Fibroblast of lung (primary cell): ENCODE measurements at regions not wholly inside any gene's neighbourhood (a gene's known extent, or its start where the extent isn't known, plus 50 kb on each side); places are given as distances from the start of the nearest gene placed in this dataset.

ENCODE experiments used
- DNase-seq, 2 donors: peaks; one replicate each; pipeline versions ENCODE4 v3.0.0 to v3.0.0-alpha.2; 2010; ENCODE audit warnings: low read depth in 2 of 2
- H2AFZ ChIP-seq: 2 replicates; pipeline ENCODE4 v1.5.1; 2012; ENCODE audit warnings: low read length, control low read depth, inconsistent platforms
- H3K27ac ChIP-seq: 2 replicates; pipeline ENCODE4 v1.5.1; 2011; ENCODE audit warnings: low read length, control low read depth; ENCODE audit not compliant: insufficient read depth
- H3K27me3 ChIP-seq: 2 replicates; pipeline ENCODE4 v1.5.1; 2011; ENCODE audit warnings: mild to moderate bottlenecking, low read length; ENCODE audit not compliant: control insufficient read depth, insufficient read depth
- H3K36me3 ChIP-seq: 2 replicates; pipeline ENCODE4 v1.5.1; 2011; ENCODE audit warnings: low read length; ENCODE audit not compliant: control insufficient read depth, insufficient read depth
- H3K4me1 ChIP-seq: 2 replicates; pipeline ENCODE4 v1.5.1; 2011; ENCODE audit warnings: low read length; ENCODE audit not compliant: control insufficient read depth, insufficient read depth; ENCODE audit errors: extremely low read depth
- H3K4me2 ChIP-seq: 2 replicates; pipeline ENCODE4 v1.5.1; 2011; ENCODE audit warnings: low read length, control low read depth; ENCODE audit not compliant: insufficient read depth; ENCODE audit errors: extremely low read depth
- H3K4me3 ChIP-seq, 4 experiments: fragments of 200-600 bp in 1 of 4; sonication (generic) in 1 of 4; replicated peaks in 1 of 4; 2 replicates each; pipeline ENCODE4 v1.5.1; 2011 to 2016; ENCODE audit warnings: low read length in 4 of 4, low read depth in 3 of 4, mild to moderate bottlenecking in 3 of 4, control low read depth in 2 of 4, inconsistent platforms in 1 of 4, mixed read lengths in 1 of 4; ENCODE audit not compliant: insufficient read depth in 1 of 4; ENCODE audit errors: control extremely low read depth in 1 of 4
- H3K79me2 ChIP-seq: 2 replicates; pipeline ENCODE4 v1.5.1; 2012; ENCODE audit warnings: mild to moderate bottlenecking, low read length, inconsistent platforms; ENCODE audit not compliant: control insufficient read depth, insufficient read depth
- H3K9ac ChIP-seq: 2 replicates; pipeline ENCODE4 v1.5.1; 2011; ENCODE audit warnings: mild to moderate bottlenecking, low read length, control low read depth; ENCODE audit not compliant: insufficient read depth
- H3K9me3 ChIP-seq: 2 replicates; pipeline ENCODE4 v1.5.1; 2012; ENCODE audit warnings: low read depth, low read length; ENCODE audit not compliant: control insufficient read depth, insufficient read depth
- H4K20me1 ChIP-seq: 2 replicates; pipeline ENCODE4 v1.5.1; 2011; ENCODE audit warnings: low read length; ENCODE audit not compliant: control insufficient read depth, insufficient read depth; ENCODE audit errors: extremely low read depth
- CTCF ChIP-seq, 2 donors: IDR thresholded peaks in 1 of 2; conservative IDR thresholded peaks in 1 of 2; 1 replicate in 1 of 2; 2 replicates in 1 of 2; pipeline ENCODE4 v1.5.1; 2011 to 2012; ENCODE audit warnings: low read length in 2 of 2, control low read depth in 1 of 2, inconsistent platforms in 1 of 2, low read depth in 1 of 2, mild to moderate bottlenecking in 1 of 2
- EZH2 ChIP-seq: IDR thresholded peaks from 2 replicates; pipeline ENCODE4 v1.5.1; 2012; ENCODE audit warnings: low read length, control low read depth, mild to moderate bottlenecking; ENCODE audit errors: missing control alignments

- Histone ChIP-seq H3K4me3 (no peak overlapping the region), H3K9me3 (no peaks in the 10 kb centered on the region), H3K4me2 (no peak overlapping the region), H3K79me2 (no peaks in the 10 kb centered on the region), H3K27me3 (no peaks in the 10 kb centered on the region), H3K4me1 (no peaks in the 10 kb centered on the region), H3K9ac (no peak overlapping the region), H3K27ac (no peak overlapping the region), H2AFZ (no peak overlapping the region), H4K20me1 (no peaks in the 10 kb centered on the region), H3K36me3 (no peaks in the 10 kb centered on the region)
- DNase-seq: peak; percentile 22 to 59
- TF ChIP-seq EZH2 (no peak), CTCF (conservative IDR thresholded peaks at IDR 0.05 in 1 of 2, IDR thresholded peaks at IDR 0.05 in 1 of 2; ENCODE audit: low read depth in 1 of 2, low read length in 2 of 2) (no peak)
Measured at GRCh38 chr2:51695531-51695930, 663.6 kb upstream of the NRXN1 start.

GRCh38 chr2:51693640-51694039, 661.7 kb upstream of the NRXN1 start:
- no peak for TF ChIP-seq CTCF (conservative IDR thresholded peaks at IDR 0.05 in 1 of 2, IDR thresholded peaks at IDR 0.05 in 1 of 2; ENCODE audit: low read depth in 1 of 2, low read length in 2 of 2)
- no peak for TF ChIP-seq EZH2
- no peak for DNase-seq
- H3K4me2 ChIP-seq: no peak overlapping the region
- H3K9me3 ChIP-seq: no peaks in the 10 kb centered on the region
- no peaks in the 10 kb centered on the region for H3K27me3 ChIP-seq
- no peaks in the 10 kb centered on the region for H3K4me1 ChIP-seq
- H3K9ac ChIP-seq: no peak overlapping the region
- no peak overlapping the region for H3K27ac ChIP-seq
- H3K36me3 ChIP-seq: no peaks in the 10 kb centered on the region
- no peaks in the 10 kb centered on the region for H3K79me2 ChIP-seq
- no peaks in the 10 kb centered on the region for H4K20me1 ChIP-seq
- H3K4me3 ChIP-seq: no peak overlapping the region
- no peak overlapping the region for H2AFZ ChIP-seq

GRCh38 chr2:51681854-51682253, 649.9 kb upstream of the NRXN1 start:
- Histone ChIP-seq H3K27me3 (no peaks in the 10 kb centered on the region), H3K27ac (no peak overlapping the region), H3K4me3 (no peak overlapping the region), H3K36me3 (no peaks in the 10 kb centered on the region), H3K4me2 (no peak overlapping the region), H3K9ac (no peak overlapping the region), H3K4me1 (no peaks in the 10 kb centered on the region), H4K20me1 (no peaks in the 10 kb centered on the region), H2AFZ (no peak overlapping the region), H3K79me2 (no peaks in the 10 kb centered on the region), H3K9me3 (no peaks in the 10 kb centered on the region)
- TF ChIP-seq EZH2 (no peak), CTCF (conservative IDR thresholded peaks at IDR 0.05 in 1 of 2, IDR thresholded peaks at IDR 0.05 in 1 of 2; ENCODE audit: low read depth in 1 of 2, low read length in 2 of 2) (no peak)
- no peak for DNase-seq
